ENCODE measurements at regions not wholly inside any gene's neighbourhood (a gene's known extent, or its start where the extent isn't known, plus 50 kb on each side); places are given as distances from the start of the nearest gene placed in this dataset.

DNA sequence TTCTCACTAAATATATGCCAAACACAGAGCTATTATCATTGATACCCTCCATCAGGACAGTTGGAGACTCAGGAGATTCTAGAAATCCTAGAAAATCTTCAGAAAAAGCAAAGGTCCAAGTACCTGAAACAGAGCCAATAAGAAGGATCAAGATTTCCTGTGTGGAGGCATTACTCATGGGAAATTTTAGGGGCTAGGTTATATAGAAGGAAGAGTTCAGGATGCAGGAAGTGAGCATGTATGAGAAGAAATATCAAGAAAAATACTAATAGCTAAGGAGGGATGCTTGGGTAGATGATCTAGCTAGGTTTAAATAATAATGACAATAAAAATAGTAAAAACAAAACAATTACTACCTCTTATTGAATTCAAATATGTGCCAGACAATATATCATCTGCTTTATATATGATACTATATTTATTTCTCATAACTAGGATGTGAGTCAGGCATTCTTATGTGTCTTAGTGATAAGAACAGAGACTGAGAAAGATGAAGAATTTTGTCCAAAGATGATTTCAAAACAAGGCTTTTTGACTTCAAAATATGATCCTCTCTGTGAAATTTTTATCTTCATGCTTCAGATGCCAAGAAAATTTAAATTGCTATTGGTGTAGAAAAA lies 66.4 kb upstream of the HHIP start:
- no peaks in the 10 kb centered on the region for H3K9me3 Mint-ChIP-seq
- Histone ChIP-seq H2AK5ac (ENCODE audit: insufficient read length, low read length) (no peak overlapping the region), H3K56ac (ENCODE audit: insufficient read length, low read depth, low read length) (no peak overlapping the region), H3K14ac (ENCODE audit: insufficient read depth, low read length) (no peak overlapping the region), H2BK12ac (ENCODE audit: insufficient read length, low read depth, low read length) (no peak overlapping the region), H2BK5ac (ENCODE audit: insufficient read length, low read length) (no peak overlapping the region), H4K5ac (ENCODE audit: insufficient read length, low read depth, low read length) (no peak overlapping the region), H2BK120ac (ENCODE audit: low read depth, low read length, poor library complexity, severe bottlenecking) (no peak overlapping the region), H3K18ac (ENCODE audit: insufficient read length, low read depth, low read length) (no peak overlapping the region), H3K23ac (ENCODE audit: insufficient read length, low read depth, low read length) (no peak overlapping the region), H3T11ph (ENCODE audit: low read length) (no peak overlapping the region), H4K20me1 (ENCODE audit: control insufficient read depth, insufficient read depth, insufficient read length) (no peaks in the 10 kb centered on the region), H3K79me2 (ENCODE audit: insufficient read depth, low read length) (no peaks in the 10 kb centered on the region), H4K8ac (replicated peaks; ENCODE audit: insufficient read length, low read depth, low read length) (no peak overlapping the region), H3K4me2 (ENCODE audit: insufficient read depth, insufficient read length, low read length) (no peak overlapping the region), H3K27ac (ENCODE audit: insufficient read length, low read depth, low read length) (no peak overlapping the region), H3K23me2 (ENCODE audit: insufficient read length, low read depth, low read length, poor library complexity, severe bottlenecking) (no peaks in the 10 kb centered on the region), H3K27me3 (ENCODE audit: insufficient read depth, low read length) (no peaks in the 10 kb centered on the region), H4K91ac (ENCODE audit: insufficient read length, low read depth, low read length) (no peak overlapping the region), H2BK15ac (ENCODE audit: low read depth, low read length) (no peak overlapping the region), H3K9me3 (ENCODE audit: control insufficient read depth, low read depth, low read length) (no peaks in the 10 kb centered on the region), H3K4ac (ENCODE audit: low read depth, low read length) (no peak overlapping the region), H3K9ac (ENCODE audit: extremely low read depth, insufficient read length, low read length) (no peak overlapping the region), H2AFZ (ENCODE audit: low read length) (no peak overlapping the region), H3K4me1 (ENCODE audit: insufficient read depth, low read length) (no peaks in the 10 kb centered on the region), H2BK20ac (ENCODE audit: low read depth, low read length, poor library complexity, severe bottlenecking) (no peak overlapping the region), H3K79me1 (ENCODE audit: insufficient read depth, low read depth, low read length, poor library complexity, severe bottlenecking) (no peaks in the 10 kb centered on the region)
- no peak overlapping the region for H3K27ac Mint-ChIP-seq
- H3K36me3 Mint-ChIP-seq (ENCODE audit: insufficient read depth in 1 of 3, low read depth in 3 of 3): no peaks in the 10 kb centered on the region
- no peak for DNase-seq
- TF ChIP-seq, protein P1, sequence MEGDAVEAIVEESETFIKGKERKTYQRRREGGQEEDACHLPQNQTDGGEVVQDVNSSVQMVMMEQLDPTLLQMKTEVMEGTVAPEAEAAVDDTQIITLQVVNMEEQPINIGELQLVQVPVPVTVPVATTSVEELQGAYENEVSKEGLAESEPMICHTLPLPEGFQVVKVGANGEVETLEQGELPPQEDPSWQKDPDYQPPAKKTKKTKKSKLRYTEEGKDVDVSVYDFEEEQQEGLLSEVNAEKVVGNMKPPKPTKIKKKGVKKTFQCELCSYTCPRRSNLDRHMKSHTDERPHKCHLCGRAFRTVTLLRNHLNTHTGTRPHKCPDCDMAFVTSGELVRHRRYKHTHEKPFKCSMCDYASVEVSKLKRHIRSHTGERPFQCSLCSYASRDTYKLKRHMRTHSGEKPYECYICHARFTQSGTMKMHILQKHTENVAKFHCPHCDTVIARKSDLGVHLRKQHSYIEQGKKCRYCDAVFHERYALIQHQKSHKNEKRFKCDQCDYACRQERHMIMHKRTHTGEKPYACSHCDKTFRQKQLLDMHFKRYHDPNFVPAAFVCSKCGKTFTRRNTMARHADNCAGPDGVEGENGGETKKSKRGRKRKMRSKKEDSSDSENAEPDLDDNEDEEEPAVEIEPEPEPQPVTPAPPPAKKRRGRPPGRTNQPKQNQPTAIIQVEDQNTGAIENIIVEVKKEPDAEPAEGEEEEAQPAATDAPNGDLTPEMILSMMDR (conservative IDR thresholded peaks at IDR 0.05): no peak
- H3K4me1 Mint-ChIP-seq: no peaks in the 10 kb centered on the region; a peak in 1 of 4 replicates
- H3K4me3 Mint-ChIP-seq: no peak overlapping the region
- H3K27me3 Mint-ChIP-seq (ENCODE audit: low read depth): no peaks in the 10 kb centered on the region
